ENCODE measurements at regions not wholly inside any gene's neighbourhood (a gene's known extent, or its start where the extent isn't known, plus 50 kb on each side); places are given as distances from the start of the nearest gene placed in this dataset.

DNA sequence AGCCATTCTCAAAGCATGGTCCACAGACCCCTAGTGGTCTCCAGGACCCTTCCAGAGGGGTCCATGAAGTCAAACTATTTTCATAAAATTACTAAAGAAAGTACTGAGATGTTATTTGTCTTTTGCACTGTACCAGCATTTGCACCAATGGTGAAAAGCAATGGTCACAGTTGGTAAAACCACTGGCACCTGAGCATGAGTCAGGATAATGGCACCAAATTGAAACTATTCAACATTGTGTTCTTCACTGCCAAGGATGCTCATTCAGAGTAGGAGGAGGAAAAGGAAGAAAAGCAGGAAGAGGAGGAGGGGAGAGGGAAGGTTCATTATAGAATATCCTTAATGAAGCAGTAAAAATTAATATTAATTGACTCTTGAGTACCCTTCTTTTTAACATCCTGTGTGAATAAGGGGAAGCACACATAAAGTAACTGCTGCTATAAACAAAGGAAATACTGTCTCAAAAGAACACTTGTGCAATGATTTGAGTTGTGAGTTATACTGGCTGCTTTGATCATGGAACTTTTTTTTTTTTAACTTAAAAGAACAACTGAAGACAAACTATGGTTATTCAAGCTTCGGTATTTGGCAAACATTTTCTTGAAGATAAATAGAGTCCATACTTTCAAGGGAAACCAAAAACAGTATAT is 60.2 kb downstream of the MPP7 start:
- ATAC-seq (peak; percentile 57), DNase-seq (peak in 3 of 9 donors; percentile 27 to 30 (median 28))
- H3K4me3 ChIP-seq (ENCODE audit: low read length), result no peak overlapping the region
- POLR2A ChIA-PET, result interaction anchor here (0.6 to 0.9 kb wide), 4 partner anchors 63 to 293 kb away, joined by 3 to 6 read pairs (median 3); no protein-coding TSS in a partner anchor
- CTCF ChIA-PET, result interaction anchor here (0.6 to 2.2 kb wide), 7 partner anchors 8 to 796 kb away, joined by 3 to 9 read pairs (median 4); no protein-coding TSS in a partner anchor
- peaks cover 4 to 24% (median 13%) of the 10 kb centered on the region in 5 donors for H3K36me3 Mint-ChIP-seq
- H3K27me3 ChIP-seq (ENCODE audit: control insufficient read depth in 2 of 2, insufficient read depth in 2 of 2, low read length in 2 of 2), result no peaks in the 10 kb centered on the region
- H3K4me1 Mint-ChIP-seq, result peaks cover 5 to 66% (median 43%) of the 10 kb centered on the region in 7 donors
- peaks cover 0 to 12% (median 0%) of the 10 kb centered on the region in 5 donors for H3K27me3 Mint-ChIP-seq
- H3K27ac ChIP-seq (ENCODE audit: low read depth, low read length), result no peak overlapping the region
- peaks cover 0 to 12% of the 10 kb centered on the region in 2 donors for H3K4me1 ChIP-seq (ENCODE audit: control insufficient read depth in 2 of 2, insufficient read depth in 2 of 2, low read length in 2 of 2)
- H3K36me3 ChIP-seq (ENCODE audit: control insufficient read depth in 2 of 3, insufficient read depth in 3 of 3, low read length in 3 of 3), result peaks cover 0 to 1% (median 0%) of the 10 kb centered on the region in 3 experiments
- peak overlapping the region in 3 of 10 donors; percentile 1 to 27 (median 17) for H3K4me3 Mint-ChIP-seq
- peak overlapping the region in 6 of 9 donors; percentile 4 to 67 (median 24) for H3K27ac Mint-ChIP-seq
- intact Hi-C loops (cut with micrococcal nuclease), result loop anchor here (1.0 to 10.0 kb wide), 9 partner anchors 63 to 868 kb away; partner anchors contain the start of gene WAC (in 1 of the 2)
- H3K9me3 ChIP-seq (ENCODE audit: control insufficient read depth in 2 of 3, low read length in 3 of 3), result no peaks in the 10 kb centered on the region
- peaks cover 0 to 14% (median 4%) of the 10 kb centered on the region in 11 donors for H3K9me3 Mint-ChIP-seq

DNA sequence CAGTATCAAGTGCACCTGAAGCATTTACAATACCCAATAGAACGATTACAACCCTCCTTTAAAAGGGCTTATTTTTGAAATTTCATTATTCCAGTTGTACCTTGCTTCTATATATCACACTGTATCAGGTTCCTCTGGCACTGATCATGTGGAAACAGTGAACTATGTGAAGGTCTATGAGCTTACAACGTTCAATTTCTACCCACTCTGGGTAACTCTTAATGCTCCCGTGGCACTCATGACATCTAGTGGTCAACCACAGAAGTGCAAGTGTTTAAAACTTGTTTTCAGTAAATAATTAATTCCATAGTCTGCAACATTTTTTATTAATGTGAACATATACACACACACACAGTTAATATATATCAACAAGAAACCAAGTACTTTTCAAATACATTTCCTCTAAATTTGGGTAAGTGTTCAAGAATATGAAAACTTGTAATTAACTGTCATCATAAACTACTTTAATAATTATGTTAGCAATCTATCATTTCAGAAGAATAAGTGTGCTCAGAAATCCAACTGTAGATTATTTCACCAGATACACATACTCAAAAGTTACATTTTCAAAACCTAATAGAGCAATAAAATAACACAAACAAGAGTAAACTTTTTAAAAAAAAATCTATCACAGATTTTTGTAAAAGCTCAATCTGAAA is 61.0 kb downstream of the MPP7 start:
- CTCF ChIA-PET, result interaction anchor here (0.6 to 2.2 kb wide), 14 partner anchors 9 to 565 kb away, joined by 3 to 9 read pairs (median 3); no protein-coding TSS in a partner anchor
- H3K27me3 ChIP-seq (ENCODE audit: control insufficient read depth in 2 of 2, insufficient read depth in 2 of 2, low read length in 2 of 2), result no peaks in the 10 kb centered on the region
- no peak overlapping the region for H3K4me3 ChIP-seq (ENCODE audit: low read length)
- POLR2A ChIA-PET, result interaction anchor here (0.5 to 1.0 kb wide), 3 partner anchors 61 to 139 kb away, joined by 3 read pairs; partner anchors contain the start of gene MPP7
- H3K27ac ChIP-seq (ENCODE audit: low read depth, low read length), result no peak overlapping the region
- no peak overlapping the region for H3K4me3 Mint-ChIP-seq
- H3K4me1 Mint-ChIP-seq, result peaks cover 5 to 59% (median 39%) of the 10 kb centered on the region in 7 donors
- peaks cover 0 to 14% (median 4%) of the 10 kb centered on the region in 11 donors for H3K9me3 Mint-ChIP-seq
- ATAC-seq (peak; percentile 90), DNase-seq (peak in 7 of 9 donors; percentile 16 to 54 (median 43))
- H3K9me3 ChIP-seq (ENCODE audit: control insufficient read depth in 2 of 3, low read length in 3 of 3), result no peaks in the 10 kb centered on the region
- peaks cover 0 to 12% (median 0%) of the 10 kb centered on the region in 5 donors for H3K27me3 Mint-ChIP-seq
- no peak overlapping the region for H3K27ac Mint-ChIP-seq
- H3K36me3 ChIP-seq (ENCODE audit: control insufficient read depth in 2 of 3, insufficient read depth in 3 of 3, low read length in 3 of 3), result peaks cover 0 to 7% (median 0%) of the 10 kb centered on the region in 3 experiments
- H3K36me3 Mint-ChIP-seq, result peaks cover 4 to 31% (median 20%) of the 10 kb centered on the region in 5 donors
- intact Hi-C loops (cut with micrococcal nuclease), result loop anchor here (1.0 to 10.0 kb wide), 11 partner anchors 63 to 867 kb away; partner anchors contain the start of gene WAC (in 1 of the 2)
- peaks cover 0 to 12% of the 10 kb centered on the region in 2 donors for H3K4me1 ChIP-seq (ENCODE audit: control insufficient read depth in 2 of 2, insufficient read depth in 2 of 2, low read length in 2 of 2)

DNA sequence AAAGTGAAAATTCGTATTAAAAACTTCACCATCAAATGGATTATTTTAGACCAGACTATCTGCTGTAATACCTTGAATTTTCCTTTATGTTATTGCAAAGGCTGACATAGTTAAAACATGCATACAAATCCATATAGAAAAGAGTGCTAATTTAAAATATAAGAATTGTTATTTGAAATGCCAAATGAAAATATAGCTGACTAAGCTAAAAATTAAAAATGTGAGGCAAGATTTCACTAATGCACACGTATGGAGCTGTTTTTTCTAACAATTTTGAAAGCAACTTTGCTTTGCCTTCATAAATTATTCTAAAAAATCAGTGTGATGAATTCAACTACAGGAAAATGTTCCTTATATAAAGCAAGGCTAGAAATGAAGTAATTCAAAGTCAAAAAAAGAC is 62.5 kb downstream of the MPP7 start:
- Histone ChIP-seq H3K4me3 (ENCODE audit: low read length) (no peak overlapping the region), H3K9me3 (ENCODE audit: control insufficient read depth in 2 of 3, low read length in 3 of 3) (no peaks in the 10 kb centered on the region), H3K4me1 (ENCODE audit: control insufficient read depth in 2 of 2, insufficient read depth in 2 of 2, low read length in 2 of 2) (peaks cover 0 to 12% of the 10 kb centered on the region in 2 donors), H3K27ac (ENCODE audit: low read depth, low read length) (no peak overlapping the region), H3K36me3 (ENCODE audit: control insufficient read depth in 2 of 3, insufficient read depth in 3 of 3, low read length in 3 of 3) (peaks cover 0 to 16% (median 0%) of the 10 kb centered on the region in 3 experiments), H3K27me3 (ENCODE audit: control insufficient read depth in 2 of 2, insufficient read depth in 2 of 2, low read length in 2 of 2) (no peaks in the 10 kb centered on the region)
- ATAC-seq, result no peak
- peaks cover 4 to 35% (median 27%) of the 10 kb centered on the region in 5 donors for H3K36me3 Mint-ChIP-seq
- H3K9me3 Mint-ChIP-seq, result peaks cover 0 to 5% (median 0%) of the 10 kb centered on the region in 11 donors
- POLR2A ChIA-PET, result no interaction called here
- H3K27ac Mint-ChIP-seq, result no peak overlapping the region
- no peak for DNase-seq
- no peak overlapping the region for H3K4me3 Mint-ChIP-seq
- intact Hi-C loops (cut with micrococcal nuclease), result loop anchor here (5.0 to 10.0 kb wide), 5 partner anchors 292 to 866 kb away; partner anchors contain the start of gene WAC (in 1 of the 2)
- CTCF ChIA-PET, result interaction anchor here (0.6 to 2.2 kb wide), 7 partner anchors 19 to 875 kb away, joined by 4 to 9 read pairs (median 5); no protein-coding TSS in a partner anchor
- peaks cover 0 to 4% (median 0%) of the 10 kb centered on the region in 5 donors for H3K27me3 Mint-ChIP-seq
- H3K4me1 Mint-ChIP-seq, result peaks cover 2 to 54% (median 25%) of the 10 kb centered on the region in 7 donors

DNA sequence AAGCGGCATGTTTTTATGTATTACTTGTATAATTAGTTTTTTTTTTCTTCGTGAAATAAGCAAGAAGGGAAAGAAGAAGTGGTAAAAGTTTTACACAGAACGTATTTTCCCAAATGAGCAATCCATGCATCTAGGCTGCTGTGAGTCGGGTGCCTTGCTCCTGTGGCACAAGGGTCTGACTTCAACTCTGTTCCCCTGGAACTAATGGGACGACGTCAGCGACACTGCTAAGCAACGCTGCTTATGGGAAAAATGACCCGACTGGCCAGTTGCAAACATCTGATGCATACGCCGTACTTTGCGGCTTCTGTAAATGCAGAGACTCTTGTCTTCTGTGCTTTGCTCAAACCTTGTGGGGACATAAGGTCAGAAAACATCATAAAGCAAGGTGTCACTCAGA is 66.3 kb downstream of the MPP7 start:
- Histone ChIP-seq H3K4me1 (ENCODE audit: control insufficient read depth in 2 of 2, insufficient read depth in 2 of 2, low read length in 2 of 2) (no peaks in the 10 kb centered on the region), H3K36me3 (ENCODE audit: control insufficient read depth in 2 of 3, insufficient read depth in 3 of 3, low read length in 3 of 3) (peaks cover 0 to 21% (median 4%) of the 10 kb centered on the region in 3 experiments), H3K27ac (ENCODE audit: low read depth, low read length) (no peak overlapping the region), H3K9me3 (ENCODE audit: control insufficient read depth in 2 of 3, low read length in 3 of 3) (no peaks in the 10 kb centered on the region), H3K27me3 (ENCODE audit: control insufficient read depth in 2 of 2, insufficient read depth in 2 of 2, low read length in 2 of 2) (no peaks in the 10 kb centered on the region), H3K4me3 (ENCODE audit: low read length) (no peak overlapping the region)
- peaks cover 0 to 56% (median 39%) of the 10 kb centered on the region in 5 donors for H3K36me3 Mint-ChIP-seq
- no peaks in the 10 kb centered on the region for H3K27me3 Mint-ChIP-seq
- CTCF ChIA-PET, result no interaction called here
- no peak overlapping the region for H3K27ac Mint-ChIP-seq
- H3K4me3 Mint-ChIP-seq, result no peak overlapping the region
- peaks cover 0 to 3% (median 0%) of the 10 kb centered on the region in 11 donors for H3K9me3 Mint-ChIP-seq
- ATAC-seq, result no peak
- intact Hi-C loops (cut with micrococcal nuclease), result no loop called here
- no peak for DNase-seq
- POLR2A ChIA-PET, result no interaction called here
- peaks cover 0 to 36% (median 19%) of the 10 kb centered on the region in 7 donors for H3K4me1 Mint-ChIP-seq

DNA sequence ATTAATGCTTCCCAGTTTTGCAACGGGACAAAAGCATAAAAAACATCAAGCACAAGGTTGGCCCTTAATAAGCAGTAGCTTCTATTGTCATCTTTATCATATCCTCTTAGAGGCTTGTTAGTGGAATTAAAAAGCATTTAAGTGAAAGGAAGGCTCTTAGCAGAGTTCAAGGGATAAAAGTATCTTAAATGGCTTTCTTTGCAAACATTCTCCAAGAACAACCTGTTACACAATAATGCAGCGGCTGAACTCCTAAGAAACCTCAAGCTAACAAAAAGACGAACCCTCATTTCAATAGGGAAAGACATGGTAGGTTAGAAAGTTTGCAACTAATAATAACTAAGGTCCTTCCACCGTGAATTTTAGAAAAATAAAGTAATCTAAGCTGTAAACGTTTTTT is 82.1 kb downstream of the MPP7 start:
- POLR2A ChIA-PET, result no interaction called here
- Mint-ChIP-seq H3K36me3 (peaks cover 0 to 27% (median 7%) of the 10 kb centered on the region in 5 donors), H3K4me1 (peaks cover 6 to 69% (median 50%) of the 10 kb centered on the region in 7 donors), H3K9me3 (peaks cover 0 to 7% (median 0%) of the 10 kb centered on the region in 11 donors), H3K4me3 (no peak overlapping the region), H3K27ac (no peak overlapping the region), H3K27me3 (peaks cover 0 to 7% (median 0%) of the 10 kb centered on the region in 5 donors)
- H3K27ac ChIP-seq (ENCODE audit: low read depth, low read length), result no peak overlapping the region
- no peaks in the 10 kb centered on the region for H3K9me3 ChIP-seq (ENCODE audit: control insufficient read depth in 2 of 3, low read length in 3 of 3)
- no peaks in the 10 kb centered on the region for H3K27me3 ChIP-seq (ENCODE audit: control insufficient read depth in 2 of 2, insufficient read depth in 2 of 2, low read length in 2 of 2)
- no peaks in the 10 kb centered on the region for H3K36me3 ChIP-seq (ENCODE audit: control insufficient read depth in 2 of 3, insufficient read depth in 3 of 3, low read length in 3 of 3)
- H3K4me3 ChIP-seq (ENCODE audit: low read length), result no peak overlapping the region
- CTCF ChIA-PET, result interaction anchor here (0.7 to 1.3 kb wide), 2 partner anchors 20 to 67 kb away, joined by 3 to 7 read pairs; no protein-coding TSS in a partner anchor
- intact Hi-C loops (cut with micrococcal nuclease), result loop anchor here in 1 of 2 donors (1.0 kb wide), 1 partner anchor 7 kb away; no protein-coding TSS in a partner anchor
- ATAC-seq, result no peak
- no peak for DNase-seq
- peaks cover 0 to 12% of the 10 kb centered on the region in 2 donors for H3K4me1 ChIP-seq (ENCODE audit: control insufficient read depth in 2 of 2, insufficient read depth in 2 of 2, low read length in 2 of 2)

DNA sequence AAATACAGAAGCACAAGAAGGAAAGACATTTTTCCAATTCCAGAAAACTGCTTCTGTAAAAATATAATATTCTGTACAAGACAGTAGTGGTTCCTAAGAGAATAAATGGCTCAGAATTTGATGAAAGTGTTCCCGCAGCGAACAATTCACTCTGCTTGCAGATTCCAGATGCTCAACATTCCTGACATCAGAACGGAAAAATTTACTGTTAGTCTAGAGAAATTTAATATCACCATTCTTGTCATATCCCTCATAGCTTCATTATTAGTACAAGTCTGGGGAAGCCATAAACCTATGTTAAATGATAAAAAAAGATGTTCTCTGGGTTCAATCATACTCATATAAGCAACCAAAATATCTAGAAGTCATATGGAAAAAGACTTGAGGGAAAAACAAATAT is 83.6 kb downstream of the MPP7 start:
- no peaks in the 10 kb centered on the region for H3K27me3 ChIP-seq (ENCODE audit: control insufficient read depth in 2 of 2, insufficient read depth in 2 of 2, low read length in 2 of 2)
- no peak overlapping the region for H3K4me3 Mint-ChIP-seq
- ChIA-PET POLR2A (interaction anchor here (1.4 kb wide), 1 partner anchor 13 kb away, joined by 4 read pairs; no protein-coding TSS in a partner anchor), CTCF (no interaction called here)
- no peak overlapping the region for H3K27ac Mint-ChIP-seq
- no peaks in the 10 kb centered on the region for H3K36me3 ChIP-seq (ENCODE audit: control insufficient read depth in 2 of 3, insufficient read depth in 3 of 3, low read length in 3 of 3)
- H3K4me3 ChIP-seq (ENCODE audit: low read length), result no peak overlapping the region
- no peak overlapping the region for H3K27ac ChIP-seq (ENCODE audit: low read depth, low read length)
- peaks cover 0 to 13% (median 0%) of the 10 kb centered on the region in 5 donors for H3K36me3 Mint-ChIP-seq
- no peaks in the 10 kb centered on the region for H3K9me3 Mint-ChIP-seq
- H3K4me1 Mint-ChIP-seq, result peaks cover 6 to 66% (median 45%) of the 10 kb centered on the region in 7 donors
- intact Hi-C loops (cut with micrococcal nuclease), result no loop called here
- H3K27me3 Mint-ChIP-seq, result peaks cover 0 to 4% (median 0%) of the 10 kb centered on the region in 5 donors
- H3K4me1 ChIP-seq (ENCODE audit: control insufficient read depth in 2 of 2, insufficient read depth in 2 of 2, low read length in 2 of 2), result peaks cover 0 to 12% of the 10 kb centered on the region in 2 donors
- no peaks in the 10 kb centered on the region for H3K9me3 ChIP-seq (ENCODE audit: control insufficient read depth in 2 of 3, low read length in 3 of 3)
- no peak for DNase-seq
- no peak for ATAC-seq
